GM12878 (cell line): ENCODE measurements at regions not wholly inside any gene's neighbourhood (a gene's known extent, or its start where the extent isn't known, plus 50 kb on each side); places are given as distances from the start of the nearest gene placed in this dataset.

Experiments
- ATAC-seq: fragments of 200-7000 bp; cut with Tn5 transposase; 3 replicates; pipeline ENCODE4 v1.9.1; 2020; ENCODE audit warnings: mild to moderate bottlenecking, moderate library complexity
- BruUV-seq: library from RNA; stranded (reverse); fragments of 400-500 nt; replicated peaks from 2 replicates; lab custom pipeline; 2021; lab: Mats Ljungman, UMichigan
- CTCF ChIA-PET: fragments of 300-600 bp; sonication (Branson Sonifier 250); formaldehyde crosslinking; extraction: SDS; loops from one replicate; lab custom pipeline; 2021; ENCODE audit warnings: inconsistent platforms; lab: Yijun Ruan, JAX
- POLR2A ChIA-PET: fragments of 350-600 bp; formaldehyde crosslinking; extraction: SDS; loops from one replicate; lab custom pipeline; 2021; ENCODE audit warnings: inconsistent platforms; lab: Charles Lee
- RAD21 ChIA-PET: fragments of 300-600 bp; sonication (Branson Sonifier 250); formaldehyde crosslinking; loops from one replicate; lab custom pipeline; 2023; ENCODE audit warnings: antibody characterized with exemption; ENCODE audit not compliant: unreplicated experiment; lab: Charles Lee
- SMC1A ChIA-PET: fragments of 300-600 bp; sonication (Branson Sonifier 250); formaldehyde crosslinking; loops from one replicate; lab custom pipeline; 2023; ENCODE audit not compliant: unreplicated experiment, uncharacterized antibody; lab: Charles Lee
- DNase-seq: peaks from one replicate; pipeline ENCODE4 v3.0.0-alpha.2; 2011; ENCODE audit warnings: low read depth, low spot score
- FAIRE-seq: peaks from 3 replicates; lab custom pipeline; 2011; peaks lifted over from hg19 to GRCh38; lab: Jason Lieb, UNC
- H2AFZ ChIP-seq: 2 replicates; pipeline ENCODE4 v1.6.0; 2011; ENCODE audit warnings: low read depth, low read length, control low read depth; ENCODE audit not compliant: control insufficient read depth
- H3K27ac ChIP-seq: 2 replicates; pipeline ENCODE4 v1.5.1; 2011; ENCODE audit warnings: control low read depth; ENCODE audit not compliant: control insufficient read depth, insufficient read depth
- H3K27me3 ChIP-seq, 2 experiments: replicated peaks in 1 of 2; 2 replicates each; pipeline versions ENCODE4 v1.6.0 to v1.6.1; 2011; ENCODE audit warnings: low read length in 1 of 2; ENCODE audit not compliant: control insufficient read depth in 2 of 2, insufficient read depth in 2 of 2
- H3K36me3 ChIP-seq, 2 experiments: 2 replicates each; pipeline ENCODE4 v1.5.1; 2011; ENCODE audit warnings: low read length in 1 of 2; ENCODE audit not compliant: control insufficient read depth in 2 of 2, insufficient read depth in 2 of 2
- H3K4me1 ChIP-seq: 2 replicates; pipeline ENCODE4 v1.6.1; 2011; ENCODE audit warnings: mild to moderate bottlenecking, low read length, moderate library complexity, mixed read lengths; ENCODE audit not compliant: control insufficient read depth, insufficient read depth
- H3K4me2 ChIP-seq: 2 replicates; pipeline ENCODE4 v1.6.0; 2011; ENCODE audit warnings: control low read depth; ENCODE audit not compliant: control insufficient read depth, insufficient read depth
- H3K4me3 ChIP-seq: fragments of 200-600 bp; sonication (generic); 2 replicates; pipeline ENCODE4 v1.5.1; 2016
- H3K79me2 ChIP-seq: 2 replicates; pipeline ENCODE4 v1.6.0; 2011; ENCODE audit warnings: low read length; ENCODE audit not compliant: control insufficient read depth, insufficient read depth
- H3K9ac ChIP-seq: 2 replicates; pipeline ENCODE4 v1.8.0; 2011; ENCODE audit warnings: low read length, control low read depth, mixed read lengths; ENCODE audit not compliant: control insufficient read depth, insufficient read depth
- H3K9me3 ChIP-seq: replicated peaks from 3 replicates; pipeline ENCODE4 v1.5.1; 2011; ENCODE audit warnings: mild to moderate bottlenecking, low read length; ENCODE audit not compliant: control insufficient read depth, insufficient read depth
- H4K20me1 ChIP-seq: 2 replicates; pipeline ENCODE4 v1.6.0; 2011; ENCODE audit not compliant: control insufficient read depth, insufficient read depth
- CEBPB ChIP-seq, 2 experiments: fragments of 150-350 bp in 1 of 2; IDR thresholded peaks; 2 replicates each; pipeline ENCODE4 v1.6.1; 2012 to 2014; ENCODE audit warnings: low read depth in 2 of 2, low read length in 2 of 2, borderline replicate concordance in 1 of 2, inconsistent platforms in 1 of 2
- CTCF ChIP-seq, 3 experiments: IDR thresholded peaks in 2 of 3; conservative IDR thresholded peaks in 1 of 3; 2 replicates each; pipeline ENCODE4 v1.5.1; 2011; ENCODE audit warnings: low read depth in 3 of 3, low read length in 3 of 3, mild to moderate bottlenecking in 3 of 3, control low read depth in 2 of 3, moderate library complexity in 2 of 3, inconsistent platforms in 1 of 3, mixed read lengths in 1 of 3; ENCODE audit not compliant: control insufficient read depth in 2 of 3, insufficient read depth in 1 of 3; ENCODE audit errors: extremely low read depth in 1 of 3
- DPF2 ChIP-seq: fragments of 450-650 bp; IDR thresholded peaks from 2 replicates; pipeline ENCODE4 v1.6.1; 2017; ENCODE audit warnings: mild to moderate bottlenecking
- ESRRA ChIP-seq: IDR thresholded peaks from 2 replicates; pipeline ENCODE4 v1.6.1; 2012; ENCODE audit warnings: mild to moderate bottlenecking, low read length, improper control_type of control experiment
- HDAC2 ChIP-seq: fragments of 200-600 bp; sonication (generic); IDR thresholded peaks from 2 replicates; pipeline ENCODE4 v1.6.1; 2017
- PAX5 ChIP-seq: IDR thresholded peaks from 2 replicates; pipeline ENCODE4 v1.6.1; 2011; ENCODE audit warnings: low read depth, low read length, borderline replicate concordance
- SREBF1 ChIP-seq: IDR thresholded peaks from 2 replicates; pipeline ENCODE4 v1.6.1; 2012; ENCODE audit warnings: mild to moderate bottlenecking, low read length
- TCF7 ChIP-seq: IDR thresholded peaks from 2 replicates; pipeline ENCODE4 v1.6.1; 2014; ENCODE audit warnings: antibody characterized with exemption, borderline replicate concordance
- ZSCAN29 ChIP-seq: fragments of 450-650 bp; IDR thresholded peaks from 2 replicates; pipeline ENCODE4 v1.6.1; 2017; ENCODE audit warnings: mild to moderate bottlenecking, moderate library complexity
- WGBS: methylation state at CpG from one replicate; pipeline ENCODE4 v1.1.6; 2016; ENCODE audit warnings: low lambda C conversion rate; ENCODE audit not compliant: insufficient replicate concordance, insufficient coverage; ENCODE audit errors: missing lambda C conversion rate; 5-methylcytosine and 5-hydroxymethylcytosine counted together
- in situ Hi-C: fragments of 300-500 bp; cut with MboI; formaldehyde crosslinking; loops from 9 replicates; pipeline ENCODE4 v1.14.3; 2018; ENCODE audit warnings: mixed read lengths
- intact Hi-C: fragments of 100-400 bp; cut with micrococcal nuclease; formaldehyde crosslinking; loops from one replicate; pipeline ENCODE4 v1.14.2; 2022; ENCODE audit not compliant: unreplicated experiment
- TF ChIP-seq, protein P1 (sequence below): fragments of 450-650 bp; IDR thresholded peaks from 2 replicates; pipeline ENCODE4 v1.6.1; 2018; ENCODE audit warnings: mild to moderate bottlenecking, low read depth, moderate library complexity; ENCODE audit not compliant: partially characterized antibody

DNA sequence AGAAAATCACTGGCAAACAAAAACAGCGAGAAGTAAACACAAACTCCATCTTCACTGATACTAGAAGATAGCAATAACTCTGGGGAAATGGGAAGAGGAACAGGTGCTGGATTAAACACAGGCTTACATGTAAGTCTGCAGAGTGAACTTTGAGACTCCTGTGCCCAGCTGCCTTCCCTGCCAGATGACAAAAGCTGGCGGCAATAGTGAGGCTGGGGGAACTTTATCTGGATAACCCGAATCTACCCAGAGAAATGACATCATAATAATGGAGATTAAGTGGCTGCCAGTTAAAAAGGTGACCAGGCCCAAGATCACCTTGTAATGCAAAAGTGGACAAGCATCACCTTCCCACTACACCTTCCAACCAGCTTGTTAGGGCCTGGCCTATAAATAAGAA is 184.5 kb downstream of the CHRM3 start:
- no peak overlapping the region for H3K4me2 ChIP-seq
- ChIA-PET RAD21 (no interaction called here), SMC1A (no interaction called here), CTCF (interaction anchor here (0.6 to 1.3 kb wide), 2 partner anchors 12 to 616 kb away, joined by 3 read pairs; no protein-coding TSS in a partner anchor), POLR2A (no interaction called here)
- no peaks in the 10 kb centered on the region for H3K4me1 ChIP-seq
- no peak overlapping the region for H3K9ac ChIP-seq
- TF ChIP-seq PAX5, result no peak
- no peak for TF ChIP-seq ESRRA
- TF ChIP-seq, protein P1, sequence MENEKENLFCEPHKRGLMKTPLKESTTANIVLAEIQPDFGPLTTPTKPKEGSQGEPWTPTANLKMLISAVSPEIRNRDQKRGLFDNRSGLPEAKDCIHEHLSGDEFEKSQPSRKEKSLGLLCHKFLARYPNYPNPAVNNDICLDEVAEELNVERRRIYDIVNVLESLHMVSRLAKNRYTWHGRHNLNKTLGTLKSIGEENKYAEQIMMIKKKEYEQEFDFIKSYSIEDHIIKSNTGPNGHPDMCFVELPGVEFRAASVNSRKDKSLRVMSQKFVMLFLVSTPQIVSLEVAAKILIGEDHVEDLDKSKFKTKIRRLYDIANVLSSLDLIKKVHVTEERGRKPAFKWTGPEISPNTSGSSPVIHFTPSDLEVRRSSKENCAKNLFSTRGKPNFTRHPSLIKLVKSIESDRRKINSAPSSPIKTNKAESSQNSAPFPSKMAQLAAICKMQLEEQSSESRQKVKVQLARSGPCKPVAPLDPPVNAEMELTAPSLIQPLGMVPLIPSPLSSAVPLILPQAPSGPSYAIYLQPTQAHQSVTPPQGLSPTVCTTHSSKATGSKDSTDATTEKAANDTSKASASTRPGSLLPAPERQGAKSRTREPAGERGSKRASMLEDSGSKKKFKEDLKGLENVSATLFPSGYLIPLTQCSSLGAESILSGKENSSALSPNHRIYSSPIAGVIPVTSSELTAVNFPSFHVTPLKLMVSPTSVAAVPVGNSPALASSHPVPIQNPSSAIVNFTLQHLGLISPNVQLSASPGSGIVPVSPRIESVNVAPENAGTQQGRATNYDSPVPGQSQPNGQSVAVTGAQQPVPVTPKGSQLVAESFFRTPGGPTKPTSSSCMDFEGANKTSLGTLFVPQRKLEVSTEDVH, result no peak
- TF ChIP-seq TCF7, result no peak
- TF ChIP-seq SREBF1, result no peak
- no peak for TF ChIP-seq CEBPB (IDR thresholded peaks at IDR 0.05; ENCODE audit: borderline replicate concordance in 1 of 2, low read depth in 2 of 2, low read length in 2 of 2)
- no peak for TF ChIP-seq ZSCAN29
- no peak for TF ChIP-seq CTCF (IDR thresholded peaks at IDR 0.05 in 2 of 3, conservative IDR thresholded peaks at IDR 0.05 in 1 of 3; ENCODE audit: control insufficient read depth in 2 of 3, extremely low read depth in 1 of 3, insufficient read depth in 1 of 3, low read depth in 3 of 3, low read length in 3 of 3)
- TF ChIP-seq DPF2, result no peak
- no peak for TF ChIP-seq HDAC2
- BruUV-seq, result no TSS peak
- 15% methylated on average over 3 of the region's 3 CpGs for WGBS
- H3K36me3 ChIP-seq, result no peaks in the 10 kb centered on the region
- H3K4me3 ChIP-seq, result no peak overlapping the region
- H3K79me2 ChIP-seq, result no peaks in the 10 kb centered on the region
- DNase-seq (no peak), FAIRE-seq (no peak), ATAC-seq (no peak)
- intact Hi-C loops, result no loop called here
- no peak overlapping the region for H3K27ac ChIP-seq
- H4K20me1 ChIP-seq, result no peaks in the 10 kb centered on the region
- no peaks in the 10 kb centered on the region for H3K27me3 ChIP-seq
- H2AFZ ChIP-seq, result no peak overlapping the region
- H3K9me3 ChIP-seq, result no peaks in the 10 kb centered on the region
- in situ Hi-C loops, result no loop called here
